NCI-H1694 (cell line): ENCODE measurements at regions not wholly inside any gene's neighbourhood (a gene's known extent, or its start where the extent isn't known, plus 50 kb on each side); places are given as distances from the start of the nearest gene placed in this dataset.
"Not testable (repeated sequence)": the region's sequence is repeated elsewhere in the genome, so short reads cannot be mapped to it uniquely, and the experiment has no call there.

Source experiments
- DNase-seq: peaks from one replicate; lab custom pipeline; 2025; lab: John Stamatoyannopoulos, UW

GRCh38 chr13:70255406-70255991 lies 147.2 kb upstream of the KLHL1 start:
- no peak for DNase-seq

GRCh38 chr13:70253834-70254233 lies 145.6 kb upstream of the KLHL1 start:
- no peak for DNase-seq

- DNase-seq = no peak
Observed at GRCh38 chr13:70253411-70253810, 145.2 kb upstream of the KLHL1 start.

- DNase-seq = no peak
Observed at GRCh38 chr13:70249332-70250064, 141.2 kb upstream of the KLHL1 start.

GRCh38 chr13:70237131-70237530 lies 128.9 kb upstream of the KLHL1 start:
- no peak for DNase-seq

GRCh38 chr13:70235565-70235964 lies 127.3 kb upstream of the KLHL1 start:
- DNase-seq = no peak

GRCh38 chr13:70223911-70224310 lies 115.7 kb upstream of the KLHL1 start:
- no peak for DNase-seq

- DNase-seq = no peak
Observed at GRCh38 chr13:70222926-70223325, 114.7 kb upstream of the KLHL1 start.

GRCh38 chr13:70218618-70219017 lies 110.4 kb upstream of the KLHL1 start:
- no peak for DNase-seq

GRCh38 chr13:70208968-70209367 lies 100.7 kb upstream of the KLHL1 start:
- DNase-seq = not testable (repeated sequence)

- DNase-seq = no peak
Observed at GRCh38 chr13:70206671-70207070, 98.4 kb upstream of the KLHL1 start.

- no peak for DNase-seq
Observed at GRCh38 chr13:70203661-70204229, 95.5 kb upstream of the KLHL1 start.

- no peak for DNase-seq
Observed at GRCh38 chr13:70191034-70191433, 82.8 kb upstream of the KLHL1 start.

- DNase-seq = no peak
Observed at GRCh38 chr13:70189981-70190380, 81.7 kb upstream of the KLHL1 start.

- no peak for DNase-seq
Observed at GRCh38 chr13:70188567-70188966, 80.3 kb upstream of the KLHL1 start.

- DNase-seq = no peak
Observed at GRCh38 chr13:70183041-70183440, 74.8 kb upstream of the KLHL1 start.
